Right lobe of liver (tissue), 6 donors: ENCODE measurements at regions not wholly inside any gene's neighbourhood (a gene's known extent, or its start where the extent isn't known, plus 50 kb on each side); places are given as distances from the start of the nearest gene placed in this dataset.
"Not testable (repeated sequence)": the region's sequence is repeated elsewhere in the genome, so short reads cannot be mapped to it uniquely, and the experiment has no call there.

Source experiments
- ATAC-seq, 4 donors: fragments of 200-7000 bp; cut with Tn5 transposase; one replicate each; pipeline ENCODE4 v1.9.1; 2020; ENCODE audit warnings: mild to moderate bottlenecking in 4 of 4, moderate library complexity in 4 of 4
- DNase-seq, 3 donors: peaks; one replicate each; pipeline ENCODE4 v3.0.0-alpha.2; 2020
- H3K27ac ChIP-seq, 3 donors: fragments of 200-600 bp; one replicate each; pipeline ENCODE4 v1.8.0; 2022
- H3K27me3 ChIP-seq, 2 donors: fragments of 200-600 bp; one replicate each; pipeline ENCODE4 v1.8.0; 2022
- H3K36me3 ChIP-seq, 4 donors: fragments of 200-600 bp; sonication (generic) in 1 of 4; one replicate each; pipeline versions ENCODE4 v1.5.1 to v1.8.0; 2017 to 2022; ENCODE audit warnings: control low read depth in 1 of 4
- H3K4me1 ChIP-seq, 4 donors: fragments of 200-600 bp; sonication (generic) in 1 of 4; one replicate each; pipeline versions ENCODE4 v1.5.1 to v1.8.0; 2017 to 2022; ENCODE audit warnings: control low read depth in 1 of 4
- H3K4me3 ChIP-seq, 3 donors: fragments of 200-600 bp; one replicate each; pipeline ENCODE4 v1.8.0; 2022
- H3K9me3 ChIP-seq, 4 donors: fragments of 200-600 bp; sonication (generic) in 1 of 4; one replicate each; pipeline versions ENCODE4 v1.5.1 to v1.8.0; 2017 to 2022; ENCODE audit warnings: control low read depth in 1 of 4
- CTCF ChIP-seq, 4 donors: fragments of 200-600 bp in 3 of 4; fragments of 450-650 bp in 1 of 4; IDR thresholded peaks; one replicate each; pipeline versions ENCODE4 v1.5.1 to v1.8.0; 2016 to 2022; ENCODE audit warnings: antibody characterized with exemption in 4 of 4, mild to moderate bottlenecking in 2 of 4
- POLR2A ChIP-seq: fragments of 450-650 bp; IDR thresholded peaks from one replicate; pipeline ENCODE4 v1.6.1; 2017; ENCODE audit warnings: antibody characterized with exemption, mild to moderate bottlenecking
- WGBS: methylation state at CpG from one replicate; pipeline ENCODE4 v1.1.6; 2018; ENCODE audit warnings: low coverage, low lambda C conversion rate; ENCODE audit not compliant: insufficient coverage; ENCODE audit errors: missing lambda C conversion rate; 5-methylcytosine and 5-hydroxymethylcytosine counted together
- intact Hi-C, 2 donors: fragments of 100-400 bp; cut with DNase I; formaldehyde crosslinking; loops; one replicate each; pipeline versions ENCODE4 v1.11.2 to v1.14.1; 2022
- donor health status: DM: no; HTN: yes; CAD: no.
- donor health status: DM: no; HTN: no; CAD: no.
- donor health status: DM: no; HTN: no; CAD: no.
- donor health status: DM: no; HTN: yes; CAD: no.
- donor health status: DM: no; HTN: yes; CAD: no.

DNA sequence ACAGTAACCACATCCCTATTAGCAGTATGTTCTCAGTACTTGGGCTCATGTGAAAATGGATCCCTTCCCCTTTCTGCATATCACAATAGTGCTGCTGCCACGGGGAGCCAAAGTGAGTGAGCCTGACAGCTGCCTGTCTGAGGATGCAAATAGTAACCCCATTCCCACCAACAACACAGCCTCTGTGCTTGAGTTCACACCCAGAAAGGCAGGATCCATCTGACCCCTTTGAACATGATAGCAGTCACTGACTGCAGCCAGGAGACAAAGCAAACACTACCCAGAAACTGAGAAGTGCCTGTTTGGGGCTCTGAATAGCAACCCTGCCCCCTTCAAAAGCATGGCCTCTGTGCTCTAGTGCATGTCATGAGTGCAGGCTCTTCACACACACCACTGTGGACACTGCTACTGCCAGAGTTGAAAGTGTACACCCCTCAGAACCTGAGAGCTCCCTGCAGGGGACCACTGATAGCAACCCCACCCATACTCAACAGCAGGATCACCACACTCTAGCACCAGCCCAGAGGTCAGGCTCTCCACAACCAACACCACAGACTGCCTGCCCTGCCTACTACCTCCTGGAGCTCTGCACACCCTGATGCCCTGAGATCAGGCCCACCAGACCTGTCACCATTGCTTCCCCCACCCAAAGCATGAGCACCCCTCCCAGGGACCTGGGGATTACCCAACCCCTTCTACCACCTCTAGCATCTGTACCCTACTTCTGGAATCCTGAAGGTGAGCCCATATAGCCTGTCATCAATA is 1563.5 kb upstream of the PRR20A start:
- Histone ChIP-seq H3K36me3 (no peaks in the 10 kb centered on the region), H3K4me1 (no peaks in the 10 kb centered on the region), H3K4me3 (no peak overlapping the region), H3K9me3 (no peaks in the 10 kb centered on the region), H3K27ac (no peak overlapping the region), H3K27me3 (no peaks in the 10 kb centered on the region)
- DNase-seq (no peak), ATAC-seq (peak in 1 of 4 donors; percentile 20)
- intact Hi-C loops: no loop called here
- WGBS: 20% methylated on average over 1 of the region's 1 CpG
- TF ChIP-seq CTCF (IDR thresholded peaks at IDR 0.05) (no peak), POLR2A (no peak)

GRCh38 chr13:55577847-55578210 is 1562.9 kb upstream of the PRR20A start:
- WGBS: 79% methylated on average over 2 of the region's 2 CpGs
- H3K27me3 ChIP-seq: no peaks in the 10 kb centered on the region
- no peaks in the 10 kb centered on the region for H3K36me3 ChIP-seq
- H3K4me3 ChIP-seq: no peak overlapping the region
- H3K27ac ChIP-seq: no peak overlapping the region
- intact Hi-C loops: no loop called here
- TF ChIP-seq POLR2A: no peak
- H3K9me3 ChIP-seq: no peaks in the 10 kb centered on the region
- ATAC-seq (no peak), DNase-seq (no peak)
- no peaks in the 10 kb centered on the region for H3K4me1 ChIP-seq

GRCh38 chr13:55582294-55582693 is 1558.4 kb upstream of the PRR20A start:
- ATAC-seq: not testable (repeated sequence)

DNA sequence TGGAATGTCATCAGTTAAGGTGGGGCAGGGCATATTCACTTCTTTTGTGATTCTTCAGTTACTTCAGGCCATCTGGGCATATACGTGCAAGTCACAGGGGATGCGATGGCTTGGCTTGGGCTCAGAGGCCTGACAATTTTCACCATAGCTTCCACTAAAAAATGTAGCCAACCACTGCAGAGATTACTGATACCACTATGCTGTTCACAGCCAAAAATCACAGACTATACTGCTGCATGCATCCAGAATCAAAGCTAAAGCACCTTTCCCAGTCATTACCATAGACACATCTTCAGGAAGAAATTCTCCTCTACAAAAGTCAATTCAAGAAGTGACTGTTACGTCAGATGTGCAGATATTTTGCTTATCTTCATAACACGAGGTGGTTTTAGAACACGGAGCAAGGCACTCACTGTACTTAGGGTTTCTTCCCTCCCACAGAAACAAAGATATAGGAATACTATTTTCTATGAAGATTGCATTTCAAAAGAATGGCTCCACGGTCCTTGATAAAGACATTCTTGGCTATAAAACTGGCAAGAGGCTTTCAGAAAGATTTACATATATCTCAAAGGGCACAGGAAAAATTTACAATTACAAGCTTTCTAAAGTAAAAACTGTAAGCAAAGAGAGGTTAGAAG is 1556.6 kb upstream of the PRR20A start:
- no peaks in the 10 kb centered on the region for H3K36me3 ChIP-seq
- 66% methylated on average over 4 of the region's 6 CpGs for WGBS
- H3K27ac ChIP-seq: no peak overlapping the region
- DNase-seq: no peak
- intact Hi-C loops: no loop called here
- no peaks in the 10 kb centered on the region for H3K27me3 ChIP-seq
- ATAC-seq: no peak
- TF ChIP-seq CTCF (IDR thresholded peaks at IDR 0.05) (no peak), POLR2A (no peak)
- no peaks in the 10 kb centered on the region for H3K4me1 ChIP-seq
- no peaks in the 10 kb centered on the region for H3K9me3 ChIP-seq
- no peak overlapping the region for H3K4me3 ChIP-seq

More at GRCh38 chr13:55582294-55582693, 1558.4 kb upstream of the PRR20A start:
- H3K4me3 ChIP-seq, DNase-seq, H3K4me1 ChIP-seq, intact Hi-C loops, H3K27me3 ChIP-seq, H3K27ac ChIP-seq, H3K36me3 ChIP-seq, H3K9me3 ChIP-seq: not testable (repeated sequence)
- 50% methylated on average over 4 of the region's 4 CpGs for WGBS

DNA sequence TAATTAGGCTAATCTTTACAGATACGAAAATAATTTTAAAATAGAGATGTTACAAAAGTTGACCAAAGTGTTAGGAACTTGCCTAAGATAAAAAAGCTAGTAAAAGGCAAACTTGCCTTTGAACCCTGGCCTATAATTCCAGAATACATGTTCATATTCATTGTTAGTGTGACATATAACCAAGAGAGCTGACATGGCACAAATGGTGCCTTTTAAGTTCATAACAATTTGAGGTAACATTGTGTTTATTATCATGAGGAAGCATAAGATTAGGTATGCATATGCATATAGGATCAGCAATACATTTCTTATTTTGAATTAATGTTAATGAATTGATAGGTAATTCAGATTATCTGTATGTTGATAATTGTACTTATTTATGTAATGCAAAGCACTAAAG is 1537.9 kb upstream of the PRR20A start:
- Histone ChIP-seq H3K4me3 (no peak overlapping the region), H3K9me3 (no peaks in the 10 kb centered on the region), H3K36me3 (no peaks in the 10 kb centered on the region), H3K27me3 (no peaks in the 10 kb centered on the region), H3K27ac (no peak overlapping the region), H3K4me1 (no peaks in the 10 kb centered on the region)
- no peak for DNase-seq
- no peak for ATAC-seq
- 32% methylated on average over 1 of the region's 1 CpG for WGBS
- TF ChIP-seq POLR2A: no peak
- no peak for TF ChIP-seq CTCF (IDR thresholded peaks at IDR 0.05)
- intact Hi-C loops: no loop called here
